Left ventricle myocardium inferior (tissue), 1 donor: ENCODE measurements at regions not wholly inside any gene's neighbourhood (a gene's known extent, or its start where the extent isn't known, plus 50 kb on each side); places are given as distances from the start of the nearest gene placed in this dataset.

ENCODE experiments used
- DNase-seq: peaks from one replicate; pipeline ENCODE4 v3.0.0-alpha.2; 2020
- H3K27ac ChIP-seq: fragments of 200-600 bp; replicated peaks from 2 replicates; pipeline ENCODE4 v1.8.0; 2021
- H3K27me3 ChIP-seq: fragments of 200-600 bp; 2 replicates; pipeline ENCODE4 v1.8.0; 2021; ENCODE audit warnings: low read depth
- H3K36me3 ChIP-seq: fragments of 200-600 bp; 2 replicates; pipeline ENCODE4 v1.8.0; 2021
- H3K4me1 ChIP-seq: fragments of 200-600 bp; 2 replicates; pipeline ENCODE4 v1.8.0; 2021
- H3K4me3 ChIP-seq: fragments of 200-600 bp; 2 replicates; pipeline ENCODE4 v1.8.0; 2021; ENCODE audit warnings: mild to moderate bottlenecking, moderate library complexity
- H3K9me3 ChIP-seq: fragments of 200-600 bp; replicated peaks from 2 replicates; pipeline ENCODE4 v1.8.0; 2021
- intact Hi-C: fragments of 100-400 bp; cut with micrococcal nuclease; formaldehyde crosslinking; loops from one replicate; pipeline ENCODE4 v1.11.0; 2022
- TF ChIP-seq, protein P1 (sequence below): fragments of 200-600 bp; IDR thresholded peaks from 2 replicates; pipeline ENCODE4 v1.8.0; 2021; ENCODE audit warnings: antibody characterized with exemption, mild to moderate bottlenecking, borderline replicate concordance
- donor health status: DM: no; HTN: yes; CAD: no; lungs with severe emphysema.

DNA sequence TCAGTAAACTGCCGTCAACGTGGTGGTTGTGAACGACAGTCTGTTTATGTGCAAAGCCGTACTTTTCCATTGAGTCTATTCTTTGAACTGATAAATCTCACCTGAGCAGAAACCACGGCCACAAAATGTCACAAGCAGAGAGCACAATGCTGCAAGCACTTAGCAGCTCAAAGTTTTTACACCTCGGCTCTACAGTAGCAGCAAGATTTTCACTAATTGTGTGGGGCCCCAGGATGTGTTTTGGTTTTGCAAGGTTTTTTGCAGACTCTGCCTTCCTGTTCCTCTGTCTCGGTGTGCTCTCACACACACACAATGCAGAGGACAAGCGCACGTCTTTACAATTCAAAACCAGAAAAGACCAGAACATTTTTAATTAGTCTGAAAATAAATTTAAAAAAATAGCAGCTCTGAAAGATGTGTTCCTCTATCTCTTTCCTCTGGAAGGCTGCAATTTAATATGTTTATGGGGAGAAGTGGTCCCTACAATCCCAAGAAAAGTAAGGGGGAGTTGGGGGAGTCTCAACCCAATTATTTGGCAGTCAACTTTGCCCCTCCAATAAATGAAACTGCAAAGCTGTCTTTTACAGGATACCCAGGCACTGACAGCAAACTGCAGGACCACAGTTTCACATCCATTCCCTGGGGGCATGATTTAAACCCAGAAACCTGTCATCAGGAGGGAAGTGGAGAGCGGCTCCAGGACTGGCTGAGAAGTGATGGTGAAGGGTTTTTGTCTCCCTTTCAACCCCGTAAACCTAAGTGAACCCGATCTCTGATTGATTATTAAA is 73.8 kb upstream of the SFMBT2 start:
- intact Hi-C loops, result no loop called here
- H3K4me3 ChIP-seq, result peak overlapping the region; percentile 25
- H3K27ac ChIP-seq, result peak overlapping the region; percentile 43
- H3K36me3 ChIP-seq, result no peaks in the 10 kb centered on the region
- DNase-seq, result no peak
- H3K27me3 ChIP-seq, result peaks cover 21% of the 10 kb centered on the region
- no peaks in the 10 kb centered on the region for H3K9me3 ChIP-seq
- TF ChIP-seq, protein P1, sequence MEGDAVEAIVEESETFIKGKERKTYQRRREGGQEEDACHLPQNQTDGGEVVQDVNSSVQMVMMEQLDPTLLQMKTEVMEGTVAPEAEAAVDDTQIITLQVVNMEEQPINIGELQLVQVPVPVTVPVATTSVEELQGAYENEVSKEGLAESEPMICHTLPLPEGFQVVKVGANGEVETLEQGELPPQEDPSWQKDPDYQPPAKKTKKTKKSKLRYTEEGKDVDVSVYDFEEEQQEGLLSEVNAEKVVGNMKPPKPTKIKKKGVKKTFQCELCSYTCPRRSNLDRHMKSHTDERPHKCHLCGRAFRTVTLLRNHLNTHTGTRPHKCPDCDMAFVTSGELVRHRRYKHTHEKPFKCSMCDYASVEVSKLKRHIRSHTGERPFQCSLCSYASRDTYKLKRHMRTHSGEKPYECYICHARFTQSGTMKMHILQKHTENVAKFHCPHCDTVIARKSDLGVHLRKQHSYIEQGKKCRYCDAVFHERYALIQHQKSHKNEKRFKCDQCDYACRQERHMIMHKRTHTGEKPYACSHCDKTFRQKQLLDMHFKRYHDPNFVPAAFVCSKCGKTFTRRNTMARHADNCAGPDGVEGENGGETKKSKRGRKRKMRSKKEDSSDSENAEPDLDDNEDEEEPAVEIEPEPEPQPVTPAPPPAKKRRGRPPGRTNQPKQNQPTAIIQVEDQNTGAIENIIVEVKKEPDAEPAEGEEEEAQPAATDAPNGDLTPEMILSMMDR, result no peak
- H3K4me1 ChIP-seq, result peaks cover 45% of the 10 kb centered on the region

DNA sequence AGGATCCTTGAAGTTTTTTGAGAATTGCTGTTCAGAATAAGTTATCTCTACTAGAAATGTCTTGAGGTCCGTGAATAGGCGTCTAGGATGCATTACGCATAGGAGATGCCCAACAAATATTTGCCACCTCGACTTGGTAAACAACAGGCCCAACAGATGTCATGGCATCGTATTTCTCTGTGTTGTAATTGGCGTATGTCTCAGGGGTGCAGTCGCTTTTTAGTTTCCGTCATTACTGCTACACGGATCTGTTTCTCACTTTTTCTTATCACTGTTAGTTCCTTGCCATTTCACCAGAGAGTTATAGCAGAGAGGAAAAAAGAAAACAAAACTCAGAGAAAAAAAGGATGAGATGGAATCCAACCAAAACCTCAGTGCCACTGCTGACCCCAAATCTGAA is 73.0 kb upstream of the SFMBT2 start:
- no peaks in the 10 kb centered on the region for H3K36me3 ChIP-seq
- TF ChIP-seq, protein P1, result no peak
- H3K27ac ChIP-seq, result no peak overlapping the region
- DNase-seq, result no peak
- peaks cover 38% of the 10 kb centered on the region for H3K4me1 ChIP-seq
- H3K4me3 ChIP-seq, result no peak overlapping the region
- intact Hi-C loops, result no loop called here
- no peaks in the 10 kb centered on the region for H3K9me3 ChIP-seq
- peaks cover 21% of the 10 kb centered on the region for H3K27me3 ChIP-seq

DNA sequence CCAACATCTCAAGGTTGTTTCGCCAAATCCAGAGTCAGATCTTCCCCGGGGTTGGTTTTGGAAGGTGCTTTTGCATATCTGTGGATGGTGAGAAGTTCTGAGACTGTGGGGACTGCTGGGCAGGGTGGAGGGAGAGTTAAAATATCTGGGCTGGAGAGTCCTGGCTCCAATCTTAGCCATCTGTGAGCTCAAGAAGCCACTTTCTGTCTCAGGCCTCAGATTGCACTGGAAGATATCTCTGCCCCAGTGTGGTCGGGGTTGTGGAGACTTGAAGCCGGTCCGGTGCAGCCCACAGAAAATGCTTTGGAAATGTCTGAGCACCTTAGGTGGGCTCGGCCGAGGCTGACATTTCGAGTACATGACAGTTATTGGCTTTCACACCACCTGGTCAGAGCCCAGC is 72.2 kb upstream of the SFMBT2 start:
- Histone ChIP-seq H3K4me1 (peaks cover 30% of the 10 kb centered on the region), H3K4me3 (no peak overlapping the region), H3K36me3 (no peaks in the 10 kb centered on the region), H3K9me3 (no peaks in the 10 kb centered on the region), H3K27ac (no peak overlapping the region), H3K27me3 (peaks cover 21% of the 10 kb centered on the region)
- no peak for DNase-seq
- intact Hi-C loops, result no loop called here
- TF ChIP-seq, protein P1, result no peak

DNA sequence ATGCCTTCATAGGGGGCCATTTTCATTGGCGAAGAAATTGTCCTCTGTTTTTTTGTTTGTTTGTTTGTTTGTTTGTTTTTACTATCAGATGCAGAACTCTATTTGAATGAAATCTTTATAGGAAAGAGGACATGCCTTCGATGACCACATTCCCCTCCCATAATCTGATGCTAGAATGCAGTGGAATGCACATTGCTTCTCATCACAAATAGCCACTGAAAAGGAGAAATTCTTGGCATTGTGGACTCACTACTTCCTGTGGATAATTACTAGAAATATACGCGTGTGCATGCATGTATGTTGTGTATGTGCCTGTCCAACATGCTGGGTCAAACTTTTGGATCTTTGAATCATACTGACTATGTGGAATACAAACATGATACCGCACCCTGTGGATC is 70.5 kb upstream of the SFMBT2 start:
- intact Hi-C loops, result no loop called here
- Histone ChIP-seq H3K9me3 (no peaks in the 10 kb centered on the region), H3K36me3 (no peaks in the 10 kb centered on the region), H3K4me3 (no peak overlapping the region), H3K4me1 (peaks cover 19% of the 10 kb centered on the region), H3K27ac (peak overlapping the region; percentile 5), H3K27me3 (peaks cover 20% of the 10 kb centered on the region)
- TF ChIP-seq, protein P1, result no peak
- DNase-seq, result no peak

DNA sequence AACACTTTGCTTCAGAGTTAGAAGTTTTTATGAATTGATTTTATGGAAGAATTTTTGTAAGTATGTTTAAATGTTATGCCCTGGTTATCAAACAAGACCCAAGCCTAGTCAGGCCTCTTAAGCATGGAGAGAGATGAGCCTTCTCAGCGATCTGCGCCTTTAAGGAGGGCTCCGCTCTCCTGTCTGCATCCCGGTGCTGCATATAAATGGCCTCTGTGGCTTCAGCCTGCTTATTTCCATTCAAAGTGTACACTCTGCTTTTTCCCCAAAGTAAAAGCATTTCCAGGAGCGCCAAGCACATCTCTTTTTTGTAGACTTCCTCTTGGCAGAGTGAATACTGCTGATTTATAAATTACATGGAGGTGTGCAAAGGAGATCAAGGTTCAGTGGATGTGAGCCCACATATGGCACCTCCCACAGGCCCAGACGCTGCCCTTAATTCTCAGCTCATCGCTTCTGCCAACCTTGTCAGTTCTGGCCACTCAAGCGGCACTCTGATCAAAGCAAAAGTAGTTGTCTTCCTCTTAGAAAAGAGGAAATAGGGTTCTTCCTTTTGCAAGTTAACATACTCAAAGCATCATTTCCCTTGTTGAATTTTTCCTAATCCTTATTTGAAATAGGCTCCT is 70.0 kb upstream of the SFMBT2 start:
- Histone ChIP-seq H3K27me3 (peaks cover 15% of the 10 kb centered on the region), H3K4me3 (no peak overlapping the region), H3K27ac (no peak overlapping the region), H3K4me1 (peaks cover 22% of the 10 kb centered on the region), H3K9me3 (no peaks in the 10 kb centered on the region), H3K36me3 (no peaks in the 10 kb centered on the region)
- no peak for DNase-seq
- TF ChIP-seq, protein P1, result no peak
- intact Hi-C loops, result no loop called here
